Stomach (tissue), 8 donors: ENCODE measurements at regions not wholly inside any gene's neighbourhood (a gene's known extent, or its start where the extent isn't known, plus 50 kb on each side); places are given as distances from the start of the nearest gene placed in this dataset.

ENCODE experiments used
- DNase-seq, 2 donors: peaks; one replicate each; pipeline versions ENCODE4 v3.0.0 to v3.0.0-alpha.2; 2013 to 2019
- H3K27ac ChIP-seq, 5 donors: fragments of 200-600 bp in 4 of 5; sonication (generic) in 4 of 5; one replicate each; pipeline ENCODE4 v1.5.1; 2013 to 2019; ENCODE audit warnings: mild to moderate bottlenecking in 1 of 5, moderate library complexity in 1 of 5
- H3K27me3 ChIP-seq, 3 donors: fragments of 200-600 bp; sonication (generic); one replicate each; pipeline ENCODE4 v1.5.1; 2017 to 2019; ENCODE audit warnings: mixed run types in 1 of 3
- H3K36me3 ChIP-seq, 4 donors: fragments of 200-600 bp; sonication (generic); 1 replicate in 3 of 4; 2 replicates in 1 of 4; pipeline ENCODE4 v1.5.1; 2016 to 2019
- H3K4me1 ChIP-seq, 4 donors: fragments of 200-600 bp; sonication (generic); one replicate each; pipeline ENCODE4 v1.5.1; 2016 to 2019
- H3K4me3 ChIP-seq, 4 donors: fragments of 200-600 bp; sonication (generic) in 3 of 4; one replicate each; pipeline ENCODE4 v1.5.1; 2016 to 2019; ENCODE audit warnings: mild to moderate bottlenecking in 1 of 4
- H3K9me3 ChIP-seq, 4 donors: fragments of 200-600 bp; sonication (generic); one replicate each; pipeline ENCODE4 v1.5.1; 2016 to 2019
- EP300 ChIP-seq: sonication (generic); formaldehyde crosslinking; IDR thresholded peaks from one replicate; pipeline ENCODE4 v1.6.1; 2017; ENCODE audit warnings: antibody characterized with exemption
- POLR2A ChIP-seq, 4 donors: fragments of 450-650 bp; IDR thresholded peaks; one replicate each; pipeline ENCODE4 v1.6.1; 2016; ENCODE audit warnings: antibody characterized with exemption in 4 of 4, control low read depth in 2 of 4, mild to moderate bottlenecking in 1 of 4, moderate library complexity in 1 of 4
- POLR2AphosphoS5 ChIP-seq, 3 donors: sonication (generic); formaldehyde crosslinking; IDR thresholded peaks; one replicate each; pipeline ENCODE4 v1.6.1; 2016; ENCODE audit warnings: antibody characterized with exemption in 3 of 3
- WGBS, 5 donors: extraction: QIAGEN DNeasy Blood & Tissue Kit in 3 of 5; methylation state at CpG; one replicate each; pipeline versions ENCODE4 v1.1.5 to v1.1.7; 2013 to 2018; 5-methylcytosine and 5-hydroxymethylcytosine counted together
- intact Hi-C: fragments of 100-400 bp; cut with DNase I; formaldehyde crosslinking; loops from one replicate; pipeline ENCODE4 v1.15.1; 2023; ENCODE audit warnings: low total_unique reads
- TF ChIP-seq, protein P1 (sequence below), 7 experiments: fragments of 450-650 bp in 4 of 7; fragments of 200-600 bp in 3 of 7; sonication (generic) in 3 of 7; IDR thresholded peaks; one replicate each; pipeline ENCODE4 v1.5.1; 2016 to 2019; ENCODE audit warnings: antibody characterized with exemption in 7 of 7, control low read depth in 2 of 7, mild to moderate bottlenecking in 1 of 7
- donor health status: healthy with polysubstance abuse.
- donor health status: Bipolar disorder and iron deficiency.
- donor health status: healthy.

GRCh38 chr15:25175789-25176615 is 221.2 kb downstream of the SNRPN start:
- intact Hi-C loops: no loop called here
- Histone ChIP-seq H3K36me3 (no peaks in the 10 kb centered on the region), H3K9me3 (peaks cover 23 to 100% (median 97%) of the 10 kb centered on the region in 4 donors), H3K27ac (no peak overlapping the region), H3K27me3 (no peaks in the 10 kb centered on the region), H3K4me1 (no peaks in the 10 kb centered on the region), H3K4me3 (no peak overlapping the region)
- 69 to 92% (median 75%) methylated on average over 2 to 7 of the region's 7 CpGs for WGBS, 5 donors
- no peak for TF ChIP-seq POLR2AphosphoS5 (IDR thresholded peaks at IDR 0.05)
- TF ChIP-seq, protein P1, sequence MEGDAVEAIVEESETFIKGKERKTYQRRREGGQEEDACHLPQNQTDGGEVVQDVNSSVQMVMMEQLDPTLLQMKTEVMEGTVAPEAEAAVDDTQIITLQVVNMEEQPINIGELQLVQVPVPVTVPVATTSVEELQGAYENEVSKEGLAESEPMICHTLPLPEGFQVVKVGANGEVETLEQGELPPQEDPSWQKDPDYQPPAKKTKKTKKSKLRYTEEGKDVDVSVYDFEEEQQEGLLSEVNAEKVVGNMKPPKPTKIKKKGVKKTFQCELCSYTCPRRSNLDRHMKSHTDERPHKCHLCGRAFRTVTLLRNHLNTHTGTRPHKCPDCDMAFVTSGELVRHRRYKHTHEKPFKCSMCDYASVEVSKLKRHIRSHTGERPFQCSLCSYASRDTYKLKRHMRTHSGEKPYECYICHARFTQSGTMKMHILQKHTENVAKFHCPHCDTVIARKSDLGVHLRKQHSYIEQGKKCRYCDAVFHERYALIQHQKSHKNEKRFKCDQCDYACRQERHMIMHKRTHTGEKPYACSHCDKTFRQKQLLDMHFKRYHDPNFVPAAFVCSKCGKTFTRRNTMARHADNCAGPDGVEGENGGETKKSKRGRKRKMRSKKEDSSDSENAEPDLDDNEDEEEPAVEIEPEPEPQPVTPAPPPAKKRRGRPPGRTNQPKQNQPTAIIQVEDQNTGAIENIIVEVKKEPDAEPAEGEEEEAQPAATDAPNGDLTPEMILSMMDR (IDR thresholded peaks at IDR 0.05): no peak
- no peak for TF ChIP-seq EP300
- TF ChIP-seq POLR2A (IDR thresholded peaks at IDR 0.05): no peak
- peak in 1 of 2 donors; percentile 22 for DNase-seq

GRCh38 chr15:25176616-25176923 is 221.8 kb downstream of the SNRPN start:
- WGBS, 5 donors: 86 to 95% (median 92%) methylated on average over 6 to 7 of the region's 7 CpGs
- Histone ChIP-seq H3K27ac (no peak overlapping the region), H3K9me3 (peaks cover 23 to 100% (median 98%) of the 10 kb centered on the region in 4 donors), H3K4me1 (no peaks in the 10 kb centered on the region), H3K4me3 (no peak overlapping the region), H3K27me3 (no peaks in the 10 kb centered on the region), H3K36me3 (no peaks in the 10 kb centered on the region)
- intact Hi-C loops: no loop called here
- peak in 1 of 2 donors; percentile 17 for DNase-seq
- no peak for TF ChIP-seq EP300
- TF ChIP-seq, protein P1 (IDR thresholded peaks at IDR 0.05): no peak
- TF ChIP-seq POLR2AphosphoS5 (IDR thresholded peaks at IDR 0.05): no peak
- TF ChIP-seq POLR2A (IDR thresholded peaks at IDR 0.05): no peak

- H3K4me3 ChIP-seq: no peak overlapping the region
- H3K4me1 ChIP-seq: no peaks in the 10 kb centered on the region
- TF ChIP-seq POLR2A (IDR thresholded peaks at IDR 0.05) (no peak), POLR2AphosphoS5 (IDR thresholded peaks at IDR 0.05) (no peak), EP300 (no peak)
- TF ChIP-seq, protein P1 (IDR thresholded peaks at IDR 0.05): no peak
- 77 to 85% (median 84%) methylated on average over 9 to 21 of the region's 21 CpGs for WGBS, 5 donors
- no peak overlapping the region for H3K27ac ChIP-seq
- H3K9me3 ChIP-seq: peaks cover 18 to 100% (median 98%) of the 10 kb centered on the region in 4 donors
- intact Hi-C loops: no loop called here
- no peaks in the 10 kb centered on the region for H3K27me3 ChIP-seq
- peak in 1 of 2 donors; percentile 17 for DNase-seq
- no peaks in the 10 kb centered on the region for H3K36me3 ChIP-seq
These were observed 222.5 kb downstream of the SNRPN start for GRCh38 chr15:25176991-25177954.
